PC-3 (cell line): ENCODE measurements at regions not wholly inside any gene's neighbourhood (a gene's known extent, or its start where the extent isn't known, plus 50 kb on each side); places are given as distances from the start of the nearest gene placed in this dataset.
A peak's percentile ranks its signal among the peaks of the same experiment; 100 is the strongest.

Experiments used
- ATAC-seq: fragments of 200-7000 bp; cut with Tn5 transposase; 2 replicates; pipeline ENCODE4 v1.9.1; 2020; ENCODE audit warnings: mild to moderate bottlenecking, moderate library complexity
- BruUV-seq: library from RNA; stranded (reverse); fragments of 400-500 nt; replicated peaks from 2 replicates; lab custom pipeline; 2021; lab: Mats Ljungman, UMichigan
- CTCF ChIA-PET: fragments of 300-600 bp; sonication (Branson Sonifier 250); formaldehyde crosslinking; loops from one replicate; lab custom pipeline; 2022; ENCODE audit warnings: antibody characterized with exemption; lab: Charles Lee
- POLR2A ChIA-PET: fragments of 300-600 bp; sonication (Branson Sonifier 250); formaldehyde crosslinking; loops from one replicate; lab custom pipeline; 2022; ENCODE audit warnings: antibody characterized with exemption; ENCODE audit not compliant: unreplicated experiment; lab: Charles Lee
- DNase-seq: peaks from one replicate; pipeline ENCODE4 v3.0.0-alpha.2; 2015
- H2AFZ ChIP-seq: fragments of 300-600 bp; sonication (generic); 2 replicates; pipeline ENCODE4 v1.6.0; 2016; ENCODE audit warnings: antibody characterized with exemption, low read length
- H3F3A ChIP-seq: fragments of 300-600 bp; sonication (generic); one replicate; pipeline ENCODE4 v1.6.0; 2017; ENCODE audit warnings: antibody characterized with exemption, low read length, control low read depth, mild to moderate bottlenecking; ENCODE audit not compliant: unreplicated experiment
- H3K27ac ChIP-seq: fragments of 300-600 bp; sonication (generic); 2 replicates; pipeline ENCODE4 v1.5.1; 2016; ENCODE audit warnings: mild to moderate bottlenecking, low read length
- H3K27me3 ChIP-seq: fragments of 300-600 bp; sonication (generic); 2 replicates; pipeline ENCODE4 v1.6.1; 2016; ENCODE audit warnings: low read length, mixed read lengths
- H3K36me3 ChIP-seq: fragments of 300-600 bp; sonication (generic); 2 replicates; pipeline ENCODE4 v1.6.1; 2016; ENCODE audit warnings: low read depth, mixed run types, low read length, mixed read lengths
- H3K4me1 ChIP-seq: fragments of 300-600 bp; sonication (generic); 2 replicates; pipeline ENCODE4 v1.5.1; 2016; ENCODE audit warnings: low read length; ENCODE audit not compliant: insufficient read depth
- H3K4me2 ChIP-seq: fragments of 300-600 bp; sonication (generic); 2 replicates; pipeline ENCODE4 v1.6.0; 2016; ENCODE audit warnings: low read length
- H3K4me3 ChIP-seq: fragments of 300-600 bp; sonication (generic); 2 replicates; pipeline ENCODE4 v1.5.1; 2016; ENCODE audit warnings: mild to moderate bottlenecking, low read length, mixed read lengths
- H3K79me2 ChIP-seq: fragments of 300-600 bp; sonication (generic); 2 replicates; pipeline ENCODE4 v1.6.1; 2017; ENCODE audit warnings: low read length, mixed read lengths
- H3K9ac ChIP-seq: fragments of 300-600 bp; sonication (generic); 2 replicates; pipeline ENCODE4 v1.6.0; 2016; ENCODE audit warnings: mild to moderate bottlenecking, low read length
- H3K9me2 ChIP-seq: fragments of 300-600 bp; sonication (generic); replicated peaks from 2 replicates; pipeline ENCODE4 v1.6.1; 2016; ENCODE audit warnings: mixed run types, low read length, mixed read lengths
- H3K9me3 ChIP-seq: fragments of 300-600 bp; sonication (generic); 2 replicates; pipeline ENCODE4 v1.6.1; 2016; ENCODE audit warnings: low read length, mixed read lengths
- H4K20me1 ChIP-seq: fragments of 300-600 bp; sonication (generic); 2 replicates; pipeline ENCODE4 v1.6.1; 2016; ENCODE audit warnings: low read length, mixed read lengths
- EZH2 ChIP-seq: fragments of 300-600 bp; sonication (generic); IDR thresholded peaks from one replicate; pipeline ENCODE4 v1.6.1; 2017; ENCODE audit warnings: antibody characterized with exemption, mild to moderate bottlenecking, low read length; ENCODE audit not compliant: unreplicated experiment
- EZH2phosphoT487 ChIP-seq: fragments of 300-600 bp; sonication (generic); IDR thresholded peaks from 2 replicates; pipeline ENCODE4 v1.6.1; 2018; ENCODE audit warnings: mild to moderate bottlenecking, antibody characterized with exemption, low read length, borderline replicate concordance
- intact Hi-C: fragments of 100-400 bp; cut with micrococcal nuclease; formaldehyde crosslinking; loops from 2 replicates; pipeline ENCODE4 v1.9.0; 2023
- TF ChIP-seq, protein P1 (sequence below): fragments of 300-600 bp; sonication (generic); conservative IDR thresholded peaks from 2 replicates; pipeline ENCODE4 v1.5.1; 2017; ENCODE audit warnings: antibody characterized with exemption, low read depth, mild to moderate bottlenecking, low read length

DNA sequence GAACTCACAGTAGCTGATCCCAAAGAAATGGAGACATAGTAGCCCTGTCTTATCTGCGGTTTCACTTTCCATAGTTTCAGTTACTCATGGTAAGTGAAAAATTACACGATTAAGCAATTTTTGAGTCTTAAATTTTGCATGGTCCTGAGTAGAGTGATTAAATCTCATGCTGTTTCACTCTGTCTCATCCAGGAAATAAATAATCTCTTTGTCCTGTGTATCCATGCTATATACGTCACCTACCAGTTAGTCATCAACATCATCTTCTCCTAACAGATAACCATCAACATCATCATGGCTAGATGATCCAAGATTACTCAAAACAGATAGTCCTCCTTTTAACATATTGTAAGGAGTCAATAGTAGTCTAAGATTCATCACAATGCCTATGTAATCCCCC is 1589.3 kb downstream of the BRINP3 start:
- TF ChIP-seq EZH2 (no peak), EZH2phosphoT487 (no peak)
- TF ChIP-seq, protein P1, sequence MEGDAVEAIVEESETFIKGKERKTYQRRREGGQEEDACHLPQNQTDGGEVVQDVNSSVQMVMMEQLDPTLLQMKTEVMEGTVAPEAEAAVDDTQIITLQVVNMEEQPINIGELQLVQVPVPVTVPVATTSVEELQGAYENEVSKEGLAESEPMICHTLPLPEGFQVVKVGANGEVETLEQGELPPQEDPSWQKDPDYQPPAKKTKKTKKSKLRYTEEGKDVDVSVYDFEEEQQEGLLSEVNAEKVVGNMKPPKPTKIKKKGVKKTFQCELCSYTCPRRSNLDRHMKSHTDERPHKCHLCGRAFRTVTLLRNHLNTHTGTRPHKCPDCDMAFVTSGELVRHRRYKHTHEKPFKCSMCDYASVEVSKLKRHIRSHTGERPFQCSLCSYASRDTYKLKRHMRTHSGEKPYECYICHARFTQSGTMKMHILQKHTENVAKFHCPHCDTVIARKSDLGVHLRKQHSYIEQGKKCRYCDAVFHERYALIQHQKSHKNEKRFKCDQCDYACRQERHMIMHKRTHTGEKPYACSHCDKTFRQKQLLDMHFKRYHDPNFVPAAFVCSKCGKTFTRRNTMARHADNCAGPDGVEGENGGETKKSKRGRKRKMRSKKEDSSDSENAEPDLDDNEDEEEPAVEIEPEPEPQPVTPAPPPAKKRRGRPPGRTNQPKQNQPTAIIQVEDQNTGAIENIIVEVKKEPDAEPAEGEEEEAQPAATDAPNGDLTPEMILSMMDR: no peak
- H3K27ac ChIP-seq: peak overlapping the region; percentile 91
- no peaks in the 10 kb centered on the region for H3K36me3 ChIP-seq
- no TSS peak for BruUV-seq
- no peaks in the 10 kb centered on the region for H3K27me3 ChIP-seq
- intact Hi-C loops: no loop called here
- H3K9me2 ChIP-seq: no peaks in the 10 kb centered on the region
- peak overlapping the region; percentile 53; the same call in 1 of the 2 replicates for H3K9ac ChIP-seq
- no peaks in the 10 kb centered on the region for H3K9me3 ChIP-seq
- H3K4me2 ChIP-seq: 0 out of 2 replicates have a peak overlapping the region, but pooled peaks have one; percentile 22
- no peaks in the 10 kb centered on the region for H3K79me2 ChIP-seq
- CTCF ChIA-PET: no interaction called here
- ATAC-seq (peak; percentile 24; the same call in 1 of the 2 replicates), DNase-seq (peak; percentile 52)
- peaks cover 5% of the 10 kb centered on the region for H3K4me1 ChIP-seq
- H3K4me3 ChIP-seq: no peak overlapping the region
- H4K20me1 ChIP-seq: no peaks in the 10 kb centered on the region
- no peak overlapping the region for H2AFZ ChIP-seq
- POLR2A ChIA-PET: no interaction called here
- no peaks in the 10 kb centered on the region for H3F3A ChIP-seq

DNA sequence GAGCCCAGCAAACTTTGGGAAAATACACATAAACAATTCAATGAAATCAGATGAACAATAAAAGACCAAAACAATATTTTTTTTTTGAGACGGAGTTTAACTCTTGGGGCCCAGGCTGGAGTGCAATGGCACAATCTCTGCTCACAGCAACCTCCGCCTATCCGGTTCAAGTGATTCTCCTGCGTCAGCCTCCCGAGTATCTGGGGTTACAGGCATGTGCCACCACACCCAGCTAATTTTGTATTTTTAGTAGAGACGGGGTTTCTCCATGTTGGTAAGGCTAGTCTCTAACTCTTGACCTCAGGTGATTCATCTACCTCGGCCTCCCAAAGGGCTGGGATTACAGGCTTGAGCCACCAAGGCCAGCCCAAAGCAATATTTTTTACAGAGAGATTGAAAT is 1588.5 kb downstream of the BRINP3 start:
- Histone ChIP-seq H4K20me1 (no peaks in the 10 kb centered on the region), H3F3A (no peaks in the 10 kb centered on the region), H3K36me3 (no peaks in the 10 kb centered on the region), H3K4me2 (no peak overlapping the region), H3K9ac (no peak overlapping the region), H3K4me1 (peaks cover 5% of the 10 kb centered on the region), H3K79me2 (no peaks in the 10 kb centered on the region), H3K4me3 (no peak overlapping the region), H3K9me3 (no peaks in the 10 kb centered on the region), H3K27ac (peak overlapping the region; percentile 23; the same call in 1 of the 2 replicates), H3K27me3 (no peaks in the 10 kb centered on the region), H2AFZ (no peak overlapping the region), H3K9me2 (no peaks in the 10 kb centered on the region)
- no TSS peak for BruUV-seq
- DNase-seq (no peak), ATAC-seq (no peak)
- ChIA-PET POLR2A (interaction anchor here (0.6 kb wide), 1 partner anchor 1590 kb away, joined by 43 read pairs; no protein-coding TSS in a partner anchor), CTCF (no interaction called here)
- intact Hi-C loops: no loop called here
- TF ChIP-seq, protein P1: no peak
- TF ChIP-seq EZH2: no peak
- no peak for TF ChIP-seq EZH2phosphoT487

DNA sequence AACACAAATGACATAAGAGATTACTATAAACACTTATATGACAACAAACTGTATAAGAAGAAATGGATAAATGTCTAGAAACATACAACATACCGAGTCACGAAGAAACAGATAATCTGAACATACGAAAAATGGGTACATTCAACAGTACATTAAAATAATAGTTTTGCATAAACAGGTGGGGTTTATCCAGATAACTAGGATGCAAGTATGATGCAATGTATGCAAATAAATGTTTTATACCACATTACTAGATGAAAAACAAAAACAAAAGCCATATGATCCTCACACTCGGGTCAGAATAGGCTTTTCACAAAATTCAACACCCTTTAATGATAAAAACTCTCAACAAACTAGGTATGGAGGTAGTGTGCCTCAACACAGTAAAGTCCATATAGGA is 1585.7 kb downstream of the BRINP3 start:
- Histone ChIP-seq H2AFZ (no peak overlapping the region), H4K20me1 (no peaks in the 10 kb centered on the region), H3K27ac (no peak overlapping the region), H3K27me3 (no peaks in the 10 kb centered on the region), H3K79me2 (no peaks in the 10 kb centered on the region), H3K9ac (no peak overlapping the region), H3K4me3 (no peak overlapping the region), H3K9me3 (no peaks in the 10 kb centered on the region), H3F3A (no peaks in the 10 kb centered on the region), H3K4me2 (no peak overlapping the region), H3K4me1 (peaks cover 5% of the 10 kb centered on the region), H3K36me3 (no peaks in the 10 kb centered on the region), H3K9me2 (no peaks in the 10 kb centered on the region)
- TF ChIP-seq, protein P1: no peak
- TF ChIP-seq EZH2phosphoT487: no peak
- no peak for TF ChIP-seq EZH2
- no peak for ATAC-seq
- no TSS peak for BruUV-seq
- DNase-seq: no peak
- ChIA-PET POLR2A (no interaction called here), CTCF (no interaction called here)
- intact Hi-C loops: no loop called here
